Pancreas (tissue), 10 donors: ENCODE measurements at regions not wholly inside any gene's neighbourhood (a gene's known extent, or its start where the extent isn't known, plus 50 kb on each side); places are given as distances from the start of the nearest gene placed in this dataset.

Experiments used
- ATAC-seq, 4 donors: fragments of 200-7000 bp; cut with Tn5 transposase; one replicate each; pipeline versions ENCODE4 v1.8.0 to v1.9.1; 2020; ENCODE audit warnings: mild to moderate bottlenecking in 4 of 4, moderate library complexity in 4 of 4
- DNase-seq, 6 donors: peaks; one replicate each; pipeline ENCODE4 v3.0.0-alpha.2; 2020
- FAIRE-seq: peaks from 2 replicates; lab custom pipeline; 2012; peaks lifted over from hg19 to GRCh38; lab: Jason Lieb, UNC
- H3K27ac ChIP-seq, 4 donors: fragments of 200-600 bp; sonication (generic); 1 replicate in 3 of 4; 2 replicates in 1 of 4; pipeline versions ENCODE4 v1.5.0 to v1.8.0; 2020
- H3K27me3 ChIP-seq, 4 donors: fragments of 200-600 bp; one replicate each; pipeline ENCODE4 v1.8.0; 2021
- H3K36me3 ChIP-seq, 3 donors: fragments of 200-600 bp; sonication (generic) in 1 of 3; one replicate each; pipeline versions ENCODE4 v1.5.0 to v1.8.0; 2020 to 2021
- H3K4me1 ChIP-seq, 3 donors: fragments of 200-600 bp; one replicate each; pipeline ENCODE4 v1.8.0; 2021
- H3K4me3 ChIP-seq, 4 donors: fragments of 200-600 bp; sonication (generic) in 2 of 4; one replicate each; pipeline versions ENCODE4 v1.5.0 to v1.8.0; 2020 to 2021
- H3K9me3 ChIP-seq, 4 donors: fragments of 200-600 bp; one replicate each; pipeline ENCODE4 v1.8.0; 2021
- WGBS, 2 donors: extraction: QIAGEN DNeasy Blood & Tissue Kit; methylation state at CpG; one replicate each; pipeline ENCODE4 v1.1.7; 2013; 5-methylcytosine and 5-hydroxymethylcytosine counted together
- intact Hi-C, 3 donors: fragments of 100-400 bp; cut with DNase I; formaldehyde crosslinking; loops; one replicate each; pipeline versions ENCODE4 v1.11.1 to v1.14.2; 2022
- TF ChIP-seq, protein P1 (sequence below), 4 donors: fragments of 200-600 bp; sonication (generic) in 3 of 4; IDR thresholded peaks; one replicate each; pipeline versions ENCODE4 v1.5.0 to v1.8.0; 2021; ENCODE audit warnings: antibody characterized with exemption in 4 of 4
- donor health status: healthy with polysubstance abuse.
- donor health status: DM: no; HTN: no; CAD: no; lungs with moderate emphysema.
- donor health status: DM: no; HTN: no; CAD: no.
- donor health status: control.
- donor health status: control.
- donor health status: Bipolar disorder and iron deficiency.
- donor health status: DM: yes; HTN: yes; CAD: no.
- donor health status: DM: no; HTN: no; CAD: no.
- donor health status: DM: no; HTN: no; CAD: no.
- donor health status: DM: yes; HTN: yes; CAD: no.

- Histone ChIP-seq H3K4me3 (no peak overlapping the region), H3K9me3 (no peaks in the 10 kb centered on the region), H3K27ac (no peak overlapping the region), H3K4me1 (no peaks in the 10 kb centered on the region), H3K36me3 (no peaks in the 10 kb centered on the region), H3K27me3 (no peaks in the 10 kb centered on the region)
- intact Hi-C loops = no loop called here
- ATAC-seq (no peak), FAIRE-seq (no peak), DNase-seq (no peak)
- WGBS, 2 donors = 75 to 87% methylated on average over 5 of the region's 5 CpGs
- TF ChIP-seq, protein P1, sequence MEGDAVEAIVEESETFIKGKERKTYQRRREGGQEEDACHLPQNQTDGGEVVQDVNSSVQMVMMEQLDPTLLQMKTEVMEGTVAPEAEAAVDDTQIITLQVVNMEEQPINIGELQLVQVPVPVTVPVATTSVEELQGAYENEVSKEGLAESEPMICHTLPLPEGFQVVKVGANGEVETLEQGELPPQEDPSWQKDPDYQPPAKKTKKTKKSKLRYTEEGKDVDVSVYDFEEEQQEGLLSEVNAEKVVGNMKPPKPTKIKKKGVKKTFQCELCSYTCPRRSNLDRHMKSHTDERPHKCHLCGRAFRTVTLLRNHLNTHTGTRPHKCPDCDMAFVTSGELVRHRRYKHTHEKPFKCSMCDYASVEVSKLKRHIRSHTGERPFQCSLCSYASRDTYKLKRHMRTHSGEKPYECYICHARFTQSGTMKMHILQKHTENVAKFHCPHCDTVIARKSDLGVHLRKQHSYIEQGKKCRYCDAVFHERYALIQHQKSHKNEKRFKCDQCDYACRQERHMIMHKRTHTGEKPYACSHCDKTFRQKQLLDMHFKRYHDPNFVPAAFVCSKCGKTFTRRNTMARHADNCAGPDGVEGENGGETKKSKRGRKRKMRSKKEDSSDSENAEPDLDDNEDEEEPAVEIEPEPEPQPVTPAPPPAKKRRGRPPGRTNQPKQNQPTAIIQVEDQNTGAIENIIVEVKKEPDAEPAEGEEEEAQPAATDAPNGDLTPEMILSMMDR (IDR thresholded peaks at IDR 0.05) = no peak
Observed at GRCh38 chr13:106998664-106999063, 430.7 kb upstream of the ARGLU1 start.

DNA sequence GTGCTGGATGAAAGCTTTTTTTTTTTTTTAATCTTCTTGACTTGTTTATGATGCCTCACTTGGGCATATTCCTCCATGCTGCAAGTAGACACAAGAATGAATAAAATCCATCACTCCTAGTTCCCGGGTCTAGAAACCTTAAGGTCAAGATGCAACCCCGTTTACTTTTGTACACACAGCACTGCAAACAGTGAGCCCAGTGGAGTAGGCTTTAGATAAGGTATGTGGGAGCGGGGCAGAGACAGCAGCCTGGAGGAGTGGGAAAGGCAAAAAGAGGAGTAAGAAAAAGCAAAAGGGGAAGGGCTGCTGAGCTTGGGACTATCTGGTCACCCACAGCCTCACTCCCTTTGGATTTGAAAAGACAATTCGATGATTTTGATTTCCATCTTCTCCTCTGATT, 429.8 kb upstream of the ARGLU1 start:
- DNase-seq (no peak), FAIRE-seq (no peak), ATAC-seq (no peak)
- intact Hi-C loops = no loop called here
- no peak overlapping the region for H3K27ac ChIP-seq
- 43 to 45% methylated on average over 4 of the region's 4 CpGs for WGBS, 2 donors
- no peaks in the 10 kb centered on the region for H3K4me1 ChIP-seq
- H3K27me3 ChIP-seq = no peaks in the 10 kb centered on the region
- H3K4me3 ChIP-seq = no peak overlapping the region
- TF ChIP-seq, protein P1 (IDR thresholded peaks at IDR 0.05) = no peak
- no peaks in the 10 kb centered on the region for H3K9me3 ChIP-seq
- H3K36me3 ChIP-seq = no peaks in the 10 kb centered on the region

DNA sequence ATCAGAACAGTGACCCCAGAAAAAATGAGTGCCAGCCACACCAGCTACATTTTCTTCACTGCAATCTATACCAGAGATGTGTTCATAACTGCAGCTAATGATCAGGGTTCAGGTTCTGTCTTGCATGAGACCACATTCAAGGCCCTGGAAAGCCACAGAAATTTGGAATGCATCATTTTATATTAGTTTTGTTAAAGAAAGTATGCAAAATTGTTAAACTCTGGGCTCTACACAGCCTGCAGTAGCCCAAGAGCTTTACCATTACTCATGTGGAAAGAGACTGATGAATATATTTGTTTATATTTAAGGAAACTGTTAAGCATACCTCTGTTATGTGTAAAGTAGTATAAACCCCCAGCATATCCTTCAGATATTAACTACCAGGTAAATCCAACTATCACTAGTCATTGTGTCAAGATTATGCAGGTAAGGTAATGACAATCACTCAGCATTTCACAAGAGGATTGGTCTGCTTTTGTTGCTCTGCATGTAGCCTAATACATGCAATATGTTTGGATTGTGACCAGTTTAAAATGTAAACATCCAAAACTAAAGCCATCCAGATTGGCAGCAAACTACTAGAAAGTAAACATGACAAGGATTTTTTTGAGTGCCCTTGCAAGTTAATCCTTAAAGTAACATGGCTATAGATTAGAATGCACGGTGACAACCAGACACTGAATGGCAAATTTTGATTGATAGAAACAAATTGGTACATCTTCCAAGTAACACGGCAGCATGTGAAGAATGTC, 429.1 kb upstream of the ARGLU1 start:
- Histone ChIP-seq H3K27me3 (no peaks in the 10 kb centered on the region), H3K27ac (no peak overlapping the region), H3K4me3 (no peak overlapping the region), H3K36me3 (no peaks in the 10 kb centered on the region), H3K9me3 (no peaks in the 10 kb centered on the region), H3K4me1 (no peaks in the 10 kb centered on the region)
- DNase-seq = no peak
- 16 to 20% methylated on average over 2 of the region's 2 CpGs for WGBS, 2 donors
- intact Hi-C loops = no loop called here
- FAIRE-seq = no peak
- no peak for ATAC-seq
- TF ChIP-seq, protein P1 (IDR thresholded peaks at IDR 0.05) = no peak

GRCh38 chr13:106990594-106990993, 422.7 kb upstream of the ARGLU1 start:
- TF ChIP-seq, protein P1 (IDR thresholded peaks at IDR 0.05) = no peak
- Histone ChIP-seq H3K27ac (no peak overlapping the region), H3K27me3 (no peaks in the 10 kb centered on the region), H3K9me3 (no peaks in the 10 kb centered on the region), H3K36me3 (no peaks in the 10 kb centered on the region), H3K4me1 (no peaks in the 10 kb centered on the region), H3K4me3 (no peak overlapping the region)
- intact Hi-C loops = no loop called here
- FAIRE-seq (no peak), DNase-seq (no peak), ATAC-seq (no peak)
- WGBS, 2 donors = 84 to 94% methylated on average over 1 of the region's 1 CpG

DNA sequence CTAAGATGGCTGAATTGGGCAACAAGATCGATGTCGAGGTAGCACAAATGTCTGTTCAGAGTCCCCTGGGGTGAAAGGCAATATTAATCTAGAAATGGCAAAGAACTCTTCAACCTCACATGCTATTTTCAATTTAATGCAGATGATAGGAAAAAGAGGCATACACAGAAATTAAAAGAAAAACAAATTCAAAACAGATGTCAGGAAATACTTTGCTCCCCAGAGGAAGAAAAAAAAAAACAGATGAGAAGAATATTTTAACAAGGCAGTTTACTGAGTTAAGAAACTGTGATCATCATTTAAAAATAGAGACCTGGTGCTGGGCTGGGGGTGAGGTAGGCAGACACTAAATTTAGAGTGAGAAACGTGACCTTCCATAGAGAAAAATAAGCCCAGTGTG, 421.9 kb upstream of the ARGLU1 start:
- FAIRE-seq (no peak), ATAC-seq (no peak), DNase-seq (no peak)
- Histone ChIP-seq H3K9me3 (no peaks in the 10 kb centered on the region), H3K27me3 (no peaks in the 10 kb centered on the region), H3K36me3 (no peaks in the 10 kb centered on the region), H3K4me1 (no peaks in the 10 kb centered on the region), H3K4me3 (no peak overlapping the region), H3K27ac (no peak overlapping the region)
- TF ChIP-seq, protein P1 (IDR thresholded peaks at IDR 0.05) = no peak
- WGBS, 2 donors = 62 to 66% methylated on average over 3 of the region's 3 CpGs
- intact Hi-C loops = no loop called here
